ENCODE measurements at regions not wholly inside any gene's neighbourhood (a gene's known extent, or its start where the extent isn't known, plus 50 kb on each side); places are given as distances from the start of the nearest gene placed in this dataset.

GRCh38 chr6:125659887-125660286, 89.5 kb upstream of the HEY2 start:
- no peaks in the 10 kb centered on the region for H3K36me3 ChIP-seq (replicated peaks in 1 of 2; ENCODE audit: control insufficient read depth in 1 of 2, insufficient read depth in 2 of 2, low read length in 2 of 2)
- no peaks in the 10 kb centered on the region for H3K79me2 ChIP-seq (ENCODE audit: insufficient read depth, low read length)
- H3K4me1 ChIP-seq (ENCODE audit: control insufficient read depth in 1 of 2, insufficient read depth in 2 of 2, low read length in 2 of 2): no peaks in the 10 kb centered on the region
- Mint-ChIP-seq H3K4me1 (no peaks in the 10 kb centered on the region), H3K27me3 (ENCODE audit: low read depth in 3 of 3) (peaks cover 0 to 2% (median 1%) of the 10 kb centered on the region in 3 donors), H3K4me3 (no peak overlapping the region), H3K36me3 (no peaks in the 10 kb centered on the region), H3K27ac (no peak overlapping the region), H3K9me3 (no peaks in the 10 kb centered on the region)
- intact Hi-C loops (cut with micrococcal nuclease): no loop called here
- TF ChIP-seq CTCF (IDR thresholded peaks at IDR 0.05): no peak
- no peak overlapping the region for H3K4me2 ChIP-seq (replicated peaks; ENCODE audit: extremely low read depth, low read length, poor library complexity, severe bottlenecking)
- H3K4me3 ChIP-seq (replicated peaks in 1 of 3; ENCODE audit: low read depth in 2 of 3, low read length in 3 of 3): no peak overlapping the region
- no peak overlapping the region for H3K27ac ChIP-seq (ENCODE audit: low read depth in 1 of 2, low read length in 2 of 2)
- WGBS (ENCODE audit: insufficient coverage): no CpG with 5 or more reads among the region's 1 CpG
- DNase-seq: no peak
- H2AFZ ChIP-seq (ENCODE audit: insufficient read depth, low read depth, low read length, poor library complexity, severe bottlenecking): no peak overlapping the region
- no peaks in the 10 kb centered on the region for H4K20me1 ChIP-seq (ENCODE audit: insufficient read depth, low read length)
- H3K27me3 ChIP-seq (ENCODE audit: control insufficient read depth in 2 of 2, insufficient read depth in 2 of 2, low read length in 2 of 2): no peaks in the 10 kb centered on the region
- H3K9ac ChIP-seq (ENCODE audit: insufficient read depth, low read length, poor library complexity, severe bottlenecking): no peak overlapping the region
- H3K9me3 ChIP-seq (replicated peaks in 1 of 2; ENCODE audit: control insufficient read depth in 1 of 2, insufficient read depth in 1 of 2, low read length in 2 of 2): no peaks in the 10 kb centered on the region

GRCh38 chr6:125662296-125662695, 87.1 kb upstream of the HEY2 start:
- WGBS (ENCODE audit: insufficient coverage): 92% methylated on average over 1 of the region's 4 CpGs
- Mint-ChIP-seq H3K4me3 (no peak overlapping the region), H3K27ac (no peak overlapping the region)

More at GRCh38 chr6:125662296-125662695, 87.1 kb upstream of the HEY2 start:
- Histone ChIP-seq H3K4me1 (ENCODE audit: control insufficient read depth in 1 of 2, insufficient read depth in 2 of 2, low read length in 2 of 2) (no peaks in the 10 kb centered on the region), H3K9ac (ENCODE audit: insufficient read depth, low read length, poor library complexity, severe bottlenecking) (no peak overlapping the region), H3K27ac (ENCODE audit: low read depth in 1 of 2, low read length in 2 of 2) (no peak overlapping the region), H3K36me3 (replicated peaks in 1 of 2; ENCODE audit: control insufficient read depth in 1 of 2, insufficient read depth in 2 of 2, low read length in 2 of 2) (no peaks in the 10 kb centered on the region), H4K20me1 (ENCODE audit: insufficient read depth, low read length) (no peaks in the 10 kb centered on the region), H3K9me3 (replicated peaks in 1 of 2; ENCODE audit: control insufficient read depth in 1 of 2, insufficient read depth in 1 of 2, low read length in 2 of 2) (no peaks in the 10 kb centered on the region), H3K79me2 (ENCODE audit: insufficient read depth, low read length) (no peaks in the 10 kb centered on the region), H3K27me3 (ENCODE audit: control insufficient read depth in 2 of 2, insufficient read depth in 2 of 2, low read length in 2 of 2) (no peaks in the 10 kb centered on the region), H3K4me2 (replicated peaks; ENCODE audit: extremely low read depth, low read length, poor library complexity, severe bottlenecking) (no peak overlapping the region), H2AFZ (ENCODE audit: insufficient read depth, low read depth, low read length, poor library complexity, severe bottlenecking) (no peak overlapping the region), H3K4me3 (replicated peaks in 1 of 3; ENCODE audit: low read depth in 2 of 3, low read length in 3 of 3) (no peak overlapping the region)
- H3K4me1 Mint-ChIP-seq: no peaks in the 10 kb centered on the region
- no peak for TF ChIP-seq CTCF (IDR thresholded peaks at IDR 0.05)
- no peaks in the 10 kb centered on the region for H3K9me3 Mint-ChIP-seq
- H3K36me3 Mint-ChIP-seq: no peaks in the 10 kb centered on the region
- DNase-seq: no peak
- peaks cover 1 to 4% (median 4%) of the 10 kb centered on the region in 3 donors for H3K27me3 Mint-ChIP-seq (ENCODE audit: low read depth in 3 of 3)
- intact Hi-C loops (cut with micrococcal nuclease): no loop called here
